ENCODE measurements at regions not wholly inside any gene's neighbourhood (a gene's known extent, or its start where the extent isn't known, plus 50 kb on each side); places are given as distances from the start of the nearest gene placed in this dataset.

DNA sequence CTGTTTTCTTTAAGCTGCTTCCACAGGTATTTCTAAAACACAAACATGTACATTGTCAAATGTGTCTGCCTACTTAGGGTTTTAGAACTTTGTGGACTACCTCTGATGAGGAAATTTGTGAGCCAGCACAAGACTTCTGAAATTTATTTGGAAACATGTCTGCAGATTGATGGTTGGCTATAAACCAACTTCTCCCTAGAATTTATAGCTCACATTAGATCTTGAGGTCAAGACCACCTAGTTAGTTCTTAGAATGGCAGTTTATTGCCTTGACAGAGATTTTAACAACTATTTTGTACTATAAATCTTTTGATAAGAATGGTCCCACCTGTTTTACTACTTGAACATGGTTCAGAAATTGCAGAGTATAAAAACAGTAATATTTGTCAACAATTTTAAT, 72.7 kb upstream of the AADAT start:
- no peak for TF ChIP-seq CTCF (IDR thresholded peaks at IDR 0.05; ENCODE audit: control extremely low read depth, extremely low read depth)
- DNase-seq: no peak

DNA sequence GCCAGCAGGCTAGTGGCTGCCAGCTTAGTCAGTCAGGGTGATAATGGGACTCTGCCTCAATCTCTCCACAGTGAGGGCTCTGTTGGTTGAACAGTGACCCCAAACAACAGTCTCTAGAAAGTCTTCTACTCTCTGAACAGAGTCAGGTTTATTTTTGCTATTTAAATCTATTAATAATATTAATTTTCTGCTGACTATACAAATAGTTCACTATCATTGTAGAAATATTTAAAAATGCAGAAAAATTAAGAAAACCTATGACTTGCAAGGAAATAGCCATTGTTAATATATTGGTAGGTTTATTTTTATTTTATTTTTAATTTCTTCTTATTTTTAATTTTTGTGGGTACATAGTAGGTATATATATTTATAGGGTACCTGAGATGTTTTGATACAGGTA, 67.9 kb upstream of the AADAT start:
- DNase-seq (no peak), ATAC-seq (ENCODE audit: insufficient read depth, low FRiP score) (no peak)
- no peak overlapping the region for H3K4me3 ChIP-seq
- no peaks in the 10 kb centered on the region for H3K36me3 ChIP-seq (ENCODE audit: control insufficient read depth in 4 of 4, insufficient read depth in 4 of 4, low read length in 4 of 4)
- no peaks in the 10 kb centered on the region for H3K4me1 ChIP-seq (ENCODE audit: control insufficient read depth in 5 of 5, insufficient read depth in 5 of 5, low read length in 5 of 5)
- H3K9ac ChIP-seq (ENCODE audit: insufficient read depth in 1 of 2, low read length in 2 of 2): no peak overlapping the region
- TF ChIP-seq CTCF (IDR thresholded peaks at IDR 0.05; ENCODE audit: control extremely low read depth, extremely low read depth): no peak
- peaks cover 0 to 2% (median 0%) of the 10 kb centered on the region in 4 donors for H3K9me3 ChIP-seq (ENCODE audit: control insufficient read depth in 4 of 4, insufficient read depth in 3 of 4, low read length in 3 of 4)
- H3K27ac ChIP-seq (ENCODE audit: low read depth in 1 of 2, low read length in 1 of 2): no peak overlapping the region
- no peaks in the 10 kb centered on the region for H3K27me3 ChIP-seq (ENCODE audit: control insufficient read depth in 3 of 3, insufficient read depth in 3 of 3, low read length in 2 of 3)

More for the DNA sequence above, 72.7 kb upstream of the AADAT start:
- H3K4me1 ChIP-seq (ENCODE audit: control insufficient read depth in 5 of 5, insufficient read depth in 5 of 5, low read length in 5 of 5): no peaks in the 10 kb centered on the region
- H3K27me3 ChIP-seq (ENCODE audit: control insufficient read depth in 3 of 3, insufficient read depth in 3 of 3, low read length in 2 of 3): no peaks in the 10 kb centered on the region
- peaks cover 0 to 6% (median 0%) of the 10 kb centered on the region in 4 donors for H3K9me3 ChIP-seq (ENCODE audit: control insufficient read depth in 4 of 4, insufficient read depth in 3 of 4, low read length in 3 of 4)
- H3K4me3 ChIP-seq: no peak overlapping the region
- no peaks in the 10 kb centered on the region for H3K36me3 ChIP-seq (ENCODE audit: control insufficient read depth in 4 of 4, insufficient read depth in 4 of 4, low read length in 4 of 4)
- ATAC-seq (ENCODE audit: insufficient read depth, low FRiP score): no peak
- no peak overlapping the region for H3K27ac ChIP-seq (ENCODE audit: low read depth in 1 of 2, low read length in 1 of 2)
- no peak overlapping the region for H3K9ac ChIP-seq (ENCODE audit: insufficient read depth in 1 of 2, low read length in 2 of 2)

DNA sequence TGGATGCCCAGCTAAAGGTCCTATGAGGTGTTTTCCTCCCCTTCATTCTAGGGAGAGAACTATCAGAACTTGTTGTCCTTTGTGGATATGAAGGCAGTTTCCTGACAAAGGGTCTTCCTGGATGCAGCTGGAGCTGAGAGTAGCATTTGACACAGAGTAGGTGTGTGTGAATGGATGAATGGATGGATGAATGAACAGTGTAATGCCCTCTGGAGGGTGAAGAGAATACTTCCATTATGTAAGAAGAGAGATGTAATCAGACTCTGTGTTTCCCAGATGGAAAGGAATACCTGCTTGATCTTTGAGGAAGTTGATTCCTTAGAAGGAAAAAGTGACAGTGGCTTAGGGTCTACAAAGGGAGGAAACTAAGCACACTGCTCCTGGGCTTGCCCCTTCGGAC, 55.4 kb upstream of the AADAT start:
- ATAC-seq (ENCODE audit: insufficient read depth, low FRiP score): no peak
- DNase-seq: no peak
- 76 to 78% methylated on average over 1 of the region's 1 CpG for WGBS, 2 donors
- Histone ChIP-seq H3K27me3 (ENCODE audit: control insufficient read depth in 3 of 3, insufficient read depth in 3 of 3, low read length in 2 of 3) (no peaks in the 10 kb centered on the region), H3K36me3 (ENCODE audit: control insufficient read depth in 4 of 4, insufficient read depth in 4 of 4, low read length in 4 of 4) (no peaks in the 10 kb centered on the region), H3K4me1 (ENCODE audit: control insufficient read depth in 5 of 5, insufficient read depth in 5 of 5, low read length in 5 of 5) (no peaks in the 10 kb centered on the region), H3K27ac (ENCODE audit: low read depth in 1 of 2, low read length in 1 of 2) (no peak overlapping the region), H3K4me3 (no peak overlapping the region), H3K9ac (ENCODE audit: insufficient read depth in 1 of 2, low read length in 2 of 2) (no peak overlapping the region), H3K9me3 (ENCODE audit: control insufficient read depth in 4 of 4, insufficient read depth in 3 of 4, low read length in 3 of 4) (no peaks in the 10 kb centered on the region)
- TF ChIP-seq CTCF (IDR thresholded peaks at IDR 0.05; ENCODE audit: control extremely low read depth, extremely low read depth): no peak

GRCh38 chr4:170139764-170140163, 50.0 kb upstream of the AADAT start:
- no peak for TF ChIP-seq CTCF (IDR thresholded peaks at IDR 0.05; ENCODE audit: control extremely low read depth, extremely low read depth)
- no peaks in the 10 kb centered on the region for H3K36me3 ChIP-seq (ENCODE audit: control insufficient read depth in 4 of 4, insufficient read depth in 4 of 4, low read length in 4 of 4)
- 83 to 92% methylated on average over 4 of the region's 4 CpGs for WGBS, 2 donors
- DNase-seq: no peak
- no peaks in the 10 kb centered on the region for H3K9me3 ChIP-seq (ENCODE audit: control insufficient read depth in 4 of 4, insufficient read depth in 3 of 4, low read length in 3 of 4)
- no peak overlapping the region for H3K9ac ChIP-seq (ENCODE audit: insufficient read depth in 1 of 2, low read length in 2 of 2)
- H3K27ac ChIP-seq (ENCODE audit: low read depth in 1 of 2, low read length in 1 of 2): no peak overlapping the region
- no peak for ATAC-seq (ENCODE audit: insufficient read depth, low FRiP score)
- H3K4me3 ChIP-seq: no peak overlapping the region
- H3K27me3 ChIP-seq (ENCODE audit: control insufficient read depth in 3 of 3, insufficient read depth in 3 of 3, low read length in 2 of 3): peaks cover 0 to 4% (median 2%) of the 10 kb centered on the region in 3 donors
- H3K4me1 ChIP-seq (ENCODE audit: control insufficient read depth in 5 of 5, insufficient read depth in 5 of 5, low read length in 5 of 5): no peaks in the 10 kb centered on the region
